Hematopoietic multipotent progenitor cell treated with erythropoietin and hydrocortisone succinate and interleukin-3 and kit ligand, for 17 days (in vitro differentiated cells): ENCODE measurements at regions not wholly inside any gene's neighbourhood (a gene's known extent, or its start where the extent isn't known, plus 50 kb on each side); places are given as distances from the start of the nearest gene placed in this dataset.

Experiments
- DNase-seq: peaks from one replicate; pipeline ENCODE4 v3.0.0-alpha.2; 2015; ENCODE audit warnings: low spot score

- DNase-seq: no peak
Observed at GRCh38 chr2:234596696-234597575, 100.1 kb upstream of the ARL4C start.

GRCh38 chr2:234595829-234596228 lies 98.9 kb upstream of the ARL4C start:
- DNase-seq: no peak

- no peak for DNase-seq
Observed at GRCh38 chr2:234594715-234595114, 97.8 kb upstream of the ARL4C start.

- no peak for DNase-seq
Observed at GRCh38 chr2:234593636-234594035, 96.8 kb upstream of the ARL4C start.

GRCh38 chr2:234592541-234592940 lies 95.7 kb upstream of the ARL4C start:
- DNase-seq: no peak

- DNase-seq: no peak
Observed at GRCh38 chr2:234590076-234590475, 93.2 kb upstream of the ARL4C start.

- DNase-seq: no peak
Observed at GRCh38 chr2:234588054-234588430, 91.2 kb upstream of the ARL4C start.

GRCh38 chr2:234587341-234588053 lies 90.6 kb upstream of the ARL4C start:
- no peak for DNase-seq

GRCh38 chr2:234583331-234583730 lies 86.5 kb upstream of the ARL4C start:
- no peak for DNase-seq

- DNase-seq: no peak
Observed at GRCh38 chr2:234580686-234581085, 83.8 kb upstream of the ARL4C start.

- no peak for DNase-seq
Observed at GRCh38 chr2:234579231-234579962, 82.5 kb upstream of the ARL4C start.

GRCh38 chr2:234578389-234578788 lies 81.5 kb upstream of the ARL4C start:
- no peak for DNase-seq

- no peak for DNase-seq
Observed at GRCh38 chr2:234577191-234577590, 80.3 kb upstream of the ARL4C start.

GRCh38 chr2:234571620-234572407 lies 74.9 kb upstream of the ARL4C start:
- DNase-seq: no peak

- no peak for DNase-seq
Observed at GRCh38 chr2:234570476-234570875, 73.6 kb upstream of the ARL4C start.

GRCh38 chr2:234569776-234570430 lies 73.0 kb upstream of the ARL4C start:
- DNase-seq: no peak

GRCh38 chr2:234566622-234567021 lies 69.7 kb upstream of the ARL4C start:
- DNase-seq: no peak

- DNase-seq: no peak
Observed at GRCh38 chr2:234565842-234566619, 69.2 kb upstream of the ARL4C start.

GRCh38 chr2:234565201-234565600 lies 68.3 kb upstream of the ARL4C start:
- no peak for DNase-seq

- DNase-seq: no peak
Observed at GRCh38 chr2:234564699-234565098, 67.8 kb upstream of the ARL4C start.

GRCh38 chr2:234559609-234560008 lies 62.7 kb upstream of the ARL4C start:
- DNase-seq: no peak
